DOHH2 (cell line): ENCODE measurements at regions not wholly inside any gene's neighbourhood (a gene's known extent, or its start where the extent isn't known, plus 50 kb on each side); places are given as distances from the start of the nearest gene placed in this dataset.

Experiments used
- EZH2phosphoT487 ChIP-seq: fragments of 200-600 bp; sonication (generic); IDR thresholded peaks from 2 replicates; pipeline ENCODE4 v1.6.1; 2017; ENCODE audit warnings: borderline replicate concordance, mild to moderate bottlenecking, antibody characterized with exemption, low read length, moderate library complexity, mixed read lengths
- TF ChIP-seq, protein P1 (sequence below): fragments of 200-600 bp; sonication (generic); IDR thresholded peaks from one replicate; pipeline ENCODE4 v1.5.1; 2014; ENCODE audit warnings: antibody characterized with exemption, mild to moderate bottlenecking, low read depth, low read length; ENCODE audit not compliant: poor library complexity, severe bottlenecking

DNA sequence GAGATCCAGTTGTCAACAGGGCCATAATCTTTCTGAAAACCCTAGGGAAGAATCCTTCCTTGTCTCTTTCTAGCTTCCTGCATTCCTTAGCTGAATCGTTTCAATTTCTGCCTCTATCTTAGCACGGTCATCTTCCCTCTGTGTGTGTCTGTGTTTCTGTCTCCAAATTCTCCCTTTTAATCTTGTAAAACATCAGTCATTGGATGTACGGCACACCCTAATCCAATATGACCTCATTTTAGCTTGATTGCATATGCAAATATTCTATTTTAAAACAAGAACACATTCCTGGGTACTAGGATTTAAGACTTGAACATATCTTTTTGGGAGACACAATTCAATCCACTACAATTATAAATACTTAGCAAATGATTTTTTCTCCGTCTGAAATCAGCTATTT is 600.3 kb downstream of the GBE1 start:
- TF ChIP-seq, protein P1, sequence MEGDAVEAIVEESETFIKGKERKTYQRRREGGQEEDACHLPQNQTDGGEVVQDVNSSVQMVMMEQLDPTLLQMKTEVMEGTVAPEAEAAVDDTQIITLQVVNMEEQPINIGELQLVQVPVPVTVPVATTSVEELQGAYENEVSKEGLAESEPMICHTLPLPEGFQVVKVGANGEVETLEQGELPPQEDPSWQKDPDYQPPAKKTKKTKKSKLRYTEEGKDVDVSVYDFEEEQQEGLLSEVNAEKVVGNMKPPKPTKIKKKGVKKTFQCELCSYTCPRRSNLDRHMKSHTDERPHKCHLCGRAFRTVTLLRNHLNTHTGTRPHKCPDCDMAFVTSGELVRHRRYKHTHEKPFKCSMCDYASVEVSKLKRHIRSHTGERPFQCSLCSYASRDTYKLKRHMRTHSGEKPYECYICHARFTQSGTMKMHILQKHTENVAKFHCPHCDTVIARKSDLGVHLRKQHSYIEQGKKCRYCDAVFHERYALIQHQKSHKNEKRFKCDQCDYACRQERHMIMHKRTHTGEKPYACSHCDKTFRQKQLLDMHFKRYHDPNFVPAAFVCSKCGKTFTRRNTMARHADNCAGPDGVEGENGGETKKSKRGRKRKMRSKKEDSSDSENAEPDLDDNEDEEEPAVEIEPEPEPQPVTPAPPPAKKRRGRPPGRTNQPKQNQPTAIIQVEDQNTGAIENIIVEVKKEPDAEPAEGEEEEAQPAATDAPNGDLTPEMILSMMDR, result no peak
- no peak for TF ChIP-seq EZH2phosphoT487
